KMS-11 (cell line): ENCODE measurements at regions not wholly inside any gene's neighbourhood (a gene's known extent, or its start where the extent isn't known, plus 50 kb on each side); places are given as distances from the start of the nearest gene placed in this dataset.

Experiments
- H2AFZ ChIP-seq: fragments of 200-600 bp; sonication (generic); 2 replicates; pipeline ENCODE4 v1.6.1; 2016; ENCODE audit warnings: antibody characterized with exemption, mixed run types, low read depth
- H3K27ac ChIP-seq: fragments of 200-600 bp; sonication (generic); 2 replicates; pipeline ENCODE4 v1.6.1; 2016; ENCODE audit warnings: mild to moderate bottlenecking, mixed run types
- H3K27me3 ChIP-seq: fragments of 200-600 bp; sonication (generic); 2 replicates; pipeline ENCODE4 v1.6.1; 2017; ENCODE audit warnings: mild to moderate bottlenecking, low read depth, mixed run types, moderate library complexity; ENCODE audit not compliant: insufficient read depth
- H3K36me3 ChIP-seq: fragments of 200-600 bp; sonication (generic); 2 replicates; pipeline ENCODE4 v1.6.1; 2017; ENCODE audit warnings: mild to moderate bottlenecking, mixed run types; ENCODE audit not compliant: insufficient read depth
- H3K4me1 ChIP-seq: fragments of 200-600 bp; sonication (generic); 2 replicates; pipeline ENCODE4 v1.6.1; 2016; ENCODE audit warnings: mild to moderate bottlenecking, low read depth, mixed run types; ENCODE audit not compliant: poor library complexity, severe bottlenecking
- H3K4me2 ChIP-seq: fragments of 200-600 bp; sonication (generic); 2 replicates; pipeline ENCODE4 v1.7.0; 2016; ENCODE audit warnings: mild to moderate bottlenecking, mixed run types
- H3K4me3 ChIP-seq: fragments of 200-600 bp; sonication (generic); IDR thresholded peaks from 2 replicates; pipeline ENCODE4 v1.6.1; 2017; ENCODE audit warnings: low read depth, low read length, mixed read lengths; ENCODE audit not compliant: insufficient read depth
- H3K79me2 ChIP-seq: fragments of 200-600 bp; sonication (generic); 2 replicates; pipeline ENCODE4 v1.6.1; 2016; ENCODE audit warnings: low read depth, mixed run types; ENCODE audit not compliant: insufficient read depth
- H3K9ac ChIP-seq: fragments of 200-600 bp; sonication (generic); 2 replicates; pipeline ENCODE4 v1.6.1; 2016; ENCODE audit warnings: mild to moderate bottlenecking, mixed run types
- H4K20me1 ChIP-seq: fragments of 200-600 bp; sonication (generic); 2 replicates; pipeline ENCODE4 v1.6.1; 2016; ENCODE audit warnings: mild to moderate bottlenecking, mixed run types; ENCODE audit not compliant: insufficient read depth
- TF ChIP-seq, protein P1 (sequence below): fragments of 200-600 bp; sonication (generic); conservative IDR thresholded peaks from 2 replicates; pipeline ENCODE4 v1.6.1; 2017; ENCODE audit warnings: low read depth, mild to moderate bottlenecking, antibody characterized with exemption, low read length, moderate library complexity, mixed read lengths

DNA sequence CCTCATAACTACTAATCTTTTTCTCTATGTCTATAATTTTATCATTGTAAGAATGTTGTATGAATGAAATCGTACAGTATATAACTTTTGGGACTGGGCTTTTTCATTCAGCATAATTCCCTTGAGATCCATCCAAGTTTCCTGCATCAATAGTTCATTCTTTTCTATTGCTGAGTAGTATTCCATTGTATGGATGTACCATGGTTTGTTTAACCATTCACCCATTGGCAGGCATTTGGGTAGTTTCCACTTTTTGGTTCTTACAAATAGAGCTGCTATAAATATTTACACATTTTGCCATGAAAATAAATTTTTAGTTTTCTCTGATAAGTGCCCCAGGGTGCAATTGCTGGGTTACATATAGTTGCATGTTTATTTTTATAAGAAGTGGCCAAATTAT lies 659.8 kb downstream of the RAPGEF2 start:
- H3K79me2 ChIP-seq, result no peaks in the 10 kb centered on the region
- H3K36me3 ChIP-seq, result no peaks in the 10 kb centered on the region
- TF ChIP-seq, protein P1, sequence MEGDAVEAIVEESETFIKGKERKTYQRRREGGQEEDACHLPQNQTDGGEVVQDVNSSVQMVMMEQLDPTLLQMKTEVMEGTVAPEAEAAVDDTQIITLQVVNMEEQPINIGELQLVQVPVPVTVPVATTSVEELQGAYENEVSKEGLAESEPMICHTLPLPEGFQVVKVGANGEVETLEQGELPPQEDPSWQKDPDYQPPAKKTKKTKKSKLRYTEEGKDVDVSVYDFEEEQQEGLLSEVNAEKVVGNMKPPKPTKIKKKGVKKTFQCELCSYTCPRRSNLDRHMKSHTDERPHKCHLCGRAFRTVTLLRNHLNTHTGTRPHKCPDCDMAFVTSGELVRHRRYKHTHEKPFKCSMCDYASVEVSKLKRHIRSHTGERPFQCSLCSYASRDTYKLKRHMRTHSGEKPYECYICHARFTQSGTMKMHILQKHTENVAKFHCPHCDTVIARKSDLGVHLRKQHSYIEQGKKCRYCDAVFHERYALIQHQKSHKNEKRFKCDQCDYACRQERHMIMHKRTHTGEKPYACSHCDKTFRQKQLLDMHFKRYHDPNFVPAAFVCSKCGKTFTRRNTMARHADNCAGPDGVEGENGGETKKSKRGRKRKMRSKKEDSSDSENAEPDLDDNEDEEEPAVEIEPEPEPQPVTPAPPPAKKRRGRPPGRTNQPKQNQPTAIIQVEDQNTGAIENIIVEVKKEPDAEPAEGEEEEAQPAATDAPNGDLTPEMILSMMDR, result no peak
- no peak overlapping the region for H3K27ac ChIP-seq
- H2AFZ ChIP-seq, result no peak overlapping the region
- no peaks in the 10 kb centered on the region for H4K20me1 ChIP-seq
- no peaks in the 10 kb centered on the region for H3K27me3 ChIP-seq
- no peaks in the 10 kb centered on the region for H3K4me1 ChIP-seq
- no peak overlapping the region for H3K9ac ChIP-seq
- H3K4me2 ChIP-seq, result no peak overlapping the region
- H3K4me3 ChIP-seq, result no peak overlapping the region

DNA sequence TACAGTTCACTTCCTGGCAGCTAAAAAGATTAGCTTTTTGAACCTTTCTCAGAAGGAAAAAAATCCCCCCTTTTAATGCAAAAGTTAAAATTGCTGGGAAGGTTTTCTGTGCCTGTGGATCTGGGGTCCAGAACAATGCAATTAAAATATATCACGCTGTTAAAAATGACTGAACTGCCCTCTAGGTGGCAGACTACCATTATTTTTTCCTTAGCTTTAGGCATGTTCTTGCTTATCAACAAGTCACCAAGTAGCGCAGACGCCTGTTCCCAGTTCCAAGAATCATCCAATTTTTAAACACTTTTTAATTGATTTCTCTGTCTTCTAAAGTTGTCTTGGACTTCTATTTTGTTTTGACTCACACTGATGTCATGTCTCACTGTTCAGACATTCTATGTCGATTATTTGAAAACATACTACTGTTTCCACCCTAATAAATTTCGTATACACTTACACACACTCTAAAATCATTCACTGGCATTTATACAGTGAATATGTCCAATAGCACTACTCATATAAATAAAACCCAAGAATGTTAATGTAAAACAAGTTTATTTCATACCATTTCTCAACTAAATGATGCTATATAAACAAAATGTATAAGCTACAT lies 661.6 kb downstream of the RAPGEF2 start:
- Histone ChIP-seq H3K4me1 (no peaks in the 10 kb centered on the region), H3K36me3 (no peaks in the 10 kb centered on the region), H3K4me2 (no peak overlapping the region), H3K4me3 (no peak overlapping the region), H4K20me1 (no peaks in the 10 kb centered on the region), H2AFZ (no peak overlapping the region), H3K27ac (no peak overlapping the region), H3K27me3 (no peaks in the 10 kb centered on the region), H3K9ac (no peak overlapping the region), H3K79me2 (no peaks in the 10 kb centered on the region)
- TF ChIP-seq, protein P1, result peak; percentile 81

DNA sequence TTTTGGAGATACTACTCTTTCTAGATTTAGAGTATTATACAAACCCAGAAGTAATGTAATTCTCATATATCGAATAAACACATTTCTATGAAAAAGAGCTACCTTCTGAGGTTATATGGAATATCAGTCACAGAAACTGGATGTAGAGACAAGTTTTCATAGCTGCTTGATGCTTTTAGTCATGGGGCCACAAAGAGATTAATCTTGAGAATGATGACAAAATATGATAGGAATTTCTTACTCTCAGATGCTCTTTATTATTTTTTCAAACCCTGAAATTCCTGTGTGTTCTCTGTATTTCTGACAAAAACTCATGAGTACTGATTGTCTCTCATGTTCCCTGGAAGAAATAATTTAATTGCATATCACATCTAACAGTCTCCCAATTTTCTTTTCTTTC lies 662.5 kb downstream of the RAPGEF2 start:
- H3K4me2 ChIP-seq, result no peak overlapping the region
- no peak overlapping the region for H3K27ac ChIP-seq
- H3K79me2 ChIP-seq, result no peaks in the 10 kb centered on the region
- no peaks in the 10 kb centered on the region for H4K20me1 ChIP-seq
- no peaks in the 10 kb centered on the region for H3K4me1 ChIP-seq
- no peak overlapping the region for H2AFZ ChIP-seq
- no peak overlapping the region for H3K4me3 ChIP-seq
- no peak overlapping the region for H3K9ac ChIP-seq
- TF ChIP-seq, protein P1, result no peak
- no peaks in the 10 kb centered on the region for H3K27me3 ChIP-seq
- no peaks in the 10 kb centered on the region for H3K36me3 ChIP-seq

DNA sequence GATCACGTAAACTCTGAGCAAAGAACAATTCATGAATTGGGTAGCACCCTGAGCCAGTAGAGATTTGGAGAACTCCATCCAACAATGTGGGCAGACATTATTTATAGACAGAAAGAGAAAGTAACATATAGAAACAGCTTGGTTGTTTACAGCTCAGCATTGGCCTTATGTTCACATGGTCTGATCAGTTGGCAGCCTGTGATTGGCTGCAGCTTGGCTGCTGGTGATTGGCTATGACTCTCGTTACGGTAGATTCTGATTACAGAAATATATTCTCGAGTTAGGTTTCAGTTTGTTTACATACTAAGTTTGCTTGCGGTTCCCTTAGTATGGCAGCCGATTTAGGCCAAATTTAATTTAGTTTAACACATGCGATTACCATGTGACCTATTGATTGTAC lies 663.4 kb downstream of the RAPGEF2 start:
- Histone ChIP-seq H3K27me3 (no peaks in the 10 kb centered on the region), H3K79me2 (no peaks in the 10 kb centered on the region), H4K20me1 (no peaks in the 10 kb centered on the region), H3K4me2 (no peak overlapping the region), H3K4me3 (no peak overlapping the region), H2AFZ (no peak overlapping the region), H3K36me3 (no peaks in the 10 kb centered on the region), H3K27ac (no peak overlapping the region), H3K9ac (no peak overlapping the region), H3K4me1 (no peaks in the 10 kb centered on the region)
- TF ChIP-seq, protein P1, result no peak
